ENCODE measurements at regions not wholly inside any gene's neighbourhood (a gene's known extent, or its start where the extent isn't known, plus 50 kb on each side); places are given as distances from the start of the nearest gene placed in this dataset.

DNA sequence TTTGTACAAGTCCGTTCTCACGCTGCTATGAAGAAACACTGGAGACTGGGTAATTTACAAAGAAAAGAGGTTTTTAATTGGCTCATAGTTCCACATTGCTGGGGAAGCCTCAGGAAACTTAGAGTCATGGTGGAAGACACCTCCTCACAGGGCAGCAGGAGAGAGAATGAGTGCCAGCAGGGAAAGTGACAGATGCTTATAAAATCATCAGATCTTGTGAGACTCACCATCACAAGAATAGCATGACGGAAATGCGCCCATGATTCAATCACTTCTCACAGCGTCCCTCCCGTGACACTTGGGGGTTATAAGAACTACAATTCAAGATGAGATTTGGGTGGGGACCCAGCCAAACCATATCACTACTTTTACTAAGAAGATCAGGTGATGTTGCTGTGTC is 285.8 kb downstream of the TMX3 start:
- TF ChIP-seq, protein P1, sequence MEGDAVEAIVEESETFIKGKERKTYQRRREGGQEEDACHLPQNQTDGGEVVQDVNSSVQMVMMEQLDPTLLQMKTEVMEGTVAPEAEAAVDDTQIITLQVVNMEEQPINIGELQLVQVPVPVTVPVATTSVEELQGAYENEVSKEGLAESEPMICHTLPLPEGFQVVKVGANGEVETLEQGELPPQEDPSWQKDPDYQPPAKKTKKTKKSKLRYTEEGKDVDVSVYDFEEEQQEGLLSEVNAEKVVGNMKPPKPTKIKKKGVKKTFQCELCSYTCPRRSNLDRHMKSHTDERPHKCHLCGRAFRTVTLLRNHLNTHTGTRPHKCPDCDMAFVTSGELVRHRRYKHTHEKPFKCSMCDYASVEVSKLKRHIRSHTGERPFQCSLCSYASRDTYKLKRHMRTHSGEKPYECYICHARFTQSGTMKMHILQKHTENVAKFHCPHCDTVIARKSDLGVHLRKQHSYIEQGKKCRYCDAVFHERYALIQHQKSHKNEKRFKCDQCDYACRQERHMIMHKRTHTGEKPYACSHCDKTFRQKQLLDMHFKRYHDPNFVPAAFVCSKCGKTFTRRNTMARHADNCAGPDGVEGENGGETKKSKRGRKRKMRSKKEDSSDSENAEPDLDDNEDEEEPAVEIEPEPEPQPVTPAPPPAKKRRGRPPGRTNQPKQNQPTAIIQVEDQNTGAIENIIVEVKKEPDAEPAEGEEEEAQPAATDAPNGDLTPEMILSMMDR (IDR thresholded peaks at IDR 0.05), result no peak
- TF ChIP-seq POLR2AphosphoS5 (IDR thresholded peaks at IDR 0.05) (no peak), POLR2A (IDR thresholded peaks at IDR 0.05) (no peak)
